ENCODE measurements at regions not wholly inside any gene's neighbourhood (a gene's known extent, or its start where the extent isn't known, plus 50 kb on each side); places are given as distances from the start of the nearest gene placed in this dataset. TPM values are rescaled to one million over a fixed set of nuclear protein-coding genes. Genes with fewer than 3 reads are reported as not detected.
A peak's percentile ranks its signal among the peaks of the same experiment; 100 is the strongest.

DNA sequence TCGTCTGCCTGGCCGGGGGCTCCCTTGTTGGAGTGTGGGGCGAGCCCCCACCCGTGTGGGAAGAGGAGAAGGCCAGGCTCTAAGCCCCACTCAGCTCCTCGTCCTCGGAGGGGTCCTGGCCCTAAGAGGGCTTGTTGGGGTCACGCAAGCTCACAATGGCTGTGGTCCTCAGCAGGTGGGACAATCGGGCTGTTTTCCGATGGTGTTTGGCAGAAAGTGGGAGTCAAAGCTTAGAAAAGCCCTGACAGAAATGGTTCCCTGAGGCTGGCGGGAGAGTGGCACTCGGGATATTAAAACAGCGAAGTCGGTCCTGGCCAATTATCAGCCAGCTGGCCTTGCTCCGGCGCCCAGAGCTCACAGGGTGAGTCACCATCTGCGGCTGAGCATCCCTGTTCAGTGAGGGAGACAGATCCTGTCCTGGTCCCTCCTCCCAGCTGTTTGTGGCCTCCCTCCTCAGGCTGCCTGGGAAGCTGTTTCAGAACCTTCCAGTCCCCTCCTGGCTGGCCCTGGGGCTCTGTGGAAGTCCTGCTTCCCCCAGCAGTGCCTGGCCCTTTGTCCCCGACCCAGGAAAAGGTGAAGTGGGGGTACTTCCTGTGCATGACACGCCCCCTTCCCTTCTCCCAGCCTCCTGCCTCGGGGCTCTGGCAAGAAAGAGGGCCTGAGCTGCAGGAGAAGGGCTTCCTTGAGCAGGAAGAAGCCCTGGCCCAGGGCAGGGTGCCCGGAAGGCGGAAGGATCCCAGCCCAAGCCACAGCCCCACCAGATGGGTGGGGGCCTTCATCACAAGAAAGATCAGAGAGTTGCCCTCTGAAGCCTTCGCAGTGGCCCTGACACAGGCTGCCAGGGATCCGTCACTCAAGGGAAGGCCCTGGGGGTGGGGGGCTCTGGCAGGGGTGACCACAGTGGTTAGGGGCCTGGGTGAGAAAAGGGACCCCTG lies 53.6 kb upstream of the BHLHE23 start:
- Histone ChIP-seq H3K4me1 (ENCODE audit: control insufficient read depth, insufficient read depth, low read length) (no peaks in the 10 kb centered on the region), H3K9me3 (replicated peaks; ENCODE audit: low read length) (no peaks in the 10 kb centered on the region), H3K4me3 (ENCODE audit: low read length) (no peak overlapping the region), H3K9ac (ENCODE audit: low read depth, low read length) (no peak overlapping the region), H3K27me3 (ENCODE audit: control insufficient read depth, insufficient read depth, low read length) (peaks cover 28% of the 10 kb centered on the region), H3K4me2 (ENCODE audit: low read length) (no peak overlapping the region), H3K36me3 (ENCODE audit: insufficient read depth, low read length) (no peaks in the 10 kb centered on the region)

DNA sequence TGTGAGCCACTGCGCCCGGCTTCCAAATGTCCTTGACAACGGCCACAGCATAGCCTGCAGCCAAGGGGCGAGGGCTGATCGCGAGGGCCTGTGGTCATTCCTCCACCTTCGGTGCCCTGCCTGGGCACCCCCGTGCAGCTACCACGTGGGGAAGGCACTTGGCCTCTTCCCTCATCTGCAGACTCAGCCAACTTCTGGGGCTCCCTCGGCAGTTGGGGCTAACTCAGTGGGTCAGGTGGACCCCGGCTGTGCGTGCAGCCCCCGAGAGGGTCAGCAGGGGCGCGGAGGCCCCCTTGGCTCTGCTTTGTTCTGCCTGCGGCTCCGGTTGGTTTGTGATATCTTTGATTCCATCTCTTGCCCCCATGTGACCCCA lies 52.9 kb upstream of the BHLHE23 start:
- no peak overlapping the region for H3K9ac ChIP-seq (ENCODE audit: low read depth, low read length)
- no peaks in the 10 kb centered on the region for H3K4me1 ChIP-seq (ENCODE audit: control insufficient read depth, insufficient read depth, low read length)
- no peak overlapping the region for H3K4me3 ChIP-seq (ENCODE audit: low read length)
- no peaks in the 10 kb centered on the region for H3K36me3 ChIP-seq (ENCODE audit: insufficient read depth, low read length)
- no peak overlapping the region for H3K4me2 ChIP-seq (ENCODE audit: low read length)
- H3K9me3 ChIP-seq (replicated peaks; ENCODE audit: low read length): no peaks in the 10 kb centered on the region
- peaks cover 31% of the 10 kb centered on the region for H3K27me3 ChIP-seq (ENCODE audit: control insufficient read depth, insufficient read depth, low read length)

DNA sequence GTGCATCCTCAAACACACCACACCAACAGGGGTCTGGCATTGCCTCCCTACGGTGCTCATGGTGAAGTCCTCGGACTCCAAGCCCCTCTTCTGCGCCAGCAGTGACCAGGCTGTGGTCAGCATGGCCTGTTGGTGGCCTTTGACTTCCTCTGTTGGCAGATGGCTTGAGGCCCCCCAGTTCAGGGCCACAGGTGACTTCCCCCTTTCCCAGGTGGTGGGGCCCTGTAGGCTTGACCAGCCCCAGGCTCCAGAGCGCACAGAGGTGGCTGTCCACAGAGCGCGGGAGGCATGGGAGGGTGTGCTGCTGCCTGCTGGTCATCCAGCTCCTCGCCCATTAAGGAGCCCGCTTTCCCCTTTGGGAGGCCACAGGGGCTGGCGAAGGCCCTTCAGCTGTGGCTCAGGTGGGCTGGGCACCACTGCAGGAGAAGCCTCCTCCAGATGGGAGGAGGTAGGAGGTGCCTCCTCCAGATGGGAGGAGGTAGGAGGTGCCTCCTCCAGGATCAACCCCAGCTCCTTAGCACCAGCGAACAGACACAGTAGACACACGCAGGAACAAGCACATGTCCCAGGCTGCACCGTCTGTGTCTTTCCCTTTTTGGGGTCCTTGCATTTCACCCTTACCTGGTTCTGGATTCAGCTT lies 52.1 kb upstream of the BHLHE23 start:
- no peaks in the 10 kb centered on the region for H3K9me3 ChIP-seq (replicated peaks; ENCODE audit: low read length)
- H3K27me3 ChIP-seq (ENCODE audit: control insufficient read depth, insufficient read depth, low read length): peaks cover 28% of the 10 kb centered on the region
- no peaks in the 10 kb centered on the region for H3K36me3 ChIP-seq (ENCODE audit: insufficient read depth, low read length)
- no peak overlapping the region for H3K9ac ChIP-seq (ENCODE audit: low read depth, low read length)
- H3K4me3 ChIP-seq (ENCODE audit: low read length): no peak overlapping the region
- H3K4me1 ChIP-seq (ENCODE audit: control insufficient read depth, insufficient read depth, low read length): no peaks in the 10 kb centered on the region
- H3K4me2 ChIP-seq (ENCODE audit: low read length): no peak overlapping the region

DNA sequence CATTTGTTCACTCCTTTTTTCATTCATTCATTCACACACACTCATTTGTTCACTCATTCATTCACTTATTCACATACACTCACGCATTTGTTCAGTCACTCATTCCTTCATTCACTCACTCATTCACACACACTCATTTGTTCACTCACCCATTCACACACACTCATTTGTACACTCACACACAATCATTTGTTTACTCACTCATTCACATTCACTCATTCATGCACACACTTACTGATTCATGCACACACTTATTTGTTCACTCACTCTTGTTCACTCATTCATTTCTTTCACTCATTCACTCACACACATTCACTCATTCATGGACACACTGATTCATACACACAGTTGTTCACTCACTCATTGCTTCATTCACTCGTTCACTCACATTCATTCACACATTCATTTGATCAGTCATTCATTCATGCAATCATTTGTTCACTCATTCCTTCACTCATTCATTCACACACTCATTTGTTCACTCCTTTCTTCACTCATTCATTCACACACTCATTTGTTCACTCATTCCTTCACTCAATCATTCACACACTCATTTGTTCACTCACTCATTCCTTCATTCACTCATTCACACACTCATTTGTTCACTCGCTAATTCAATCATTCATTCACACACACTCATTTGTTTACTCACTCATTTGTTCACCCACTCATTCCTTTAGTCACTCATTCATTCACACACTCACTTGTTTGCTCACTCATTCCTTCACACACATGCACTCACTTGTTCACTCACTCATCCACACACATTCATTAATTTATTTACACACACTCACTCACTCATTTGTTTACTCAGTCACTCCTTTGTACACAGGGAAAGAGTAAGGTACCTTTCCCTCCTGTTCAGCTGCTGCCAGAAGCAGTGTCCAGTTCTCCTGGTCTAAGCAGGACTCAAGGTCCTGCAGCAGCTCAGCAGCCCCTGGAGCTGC lies 50.7 kb upstream of the BHLHE23 start:
- Histone ChIP-seq H3K9me3 (replicated peaks; ENCODE audit: low read length) (no peaks in the 10 kb centered on the region), H3K9ac (ENCODE audit: low read depth, low read length) (no peak overlapping the region), H3K4me1 (ENCODE audit: control insufficient read depth, insufficient read depth, low read length) (no peaks in the 10 kb centered on the region), H3K4me2 (ENCODE audit: low read length) (no peak overlapping the region), H3K36me3 (ENCODE audit: insufficient read depth, low read length) (no peaks in the 10 kb centered on the region), H3K4me3 (ENCODE audit: low read length) (no peak overlapping the region), H3K27me3 (ENCODE audit: control insufficient read depth, insufficient read depth, low read length) (peaks cover 41% of the 10 kb centered on the region)

DNA sequence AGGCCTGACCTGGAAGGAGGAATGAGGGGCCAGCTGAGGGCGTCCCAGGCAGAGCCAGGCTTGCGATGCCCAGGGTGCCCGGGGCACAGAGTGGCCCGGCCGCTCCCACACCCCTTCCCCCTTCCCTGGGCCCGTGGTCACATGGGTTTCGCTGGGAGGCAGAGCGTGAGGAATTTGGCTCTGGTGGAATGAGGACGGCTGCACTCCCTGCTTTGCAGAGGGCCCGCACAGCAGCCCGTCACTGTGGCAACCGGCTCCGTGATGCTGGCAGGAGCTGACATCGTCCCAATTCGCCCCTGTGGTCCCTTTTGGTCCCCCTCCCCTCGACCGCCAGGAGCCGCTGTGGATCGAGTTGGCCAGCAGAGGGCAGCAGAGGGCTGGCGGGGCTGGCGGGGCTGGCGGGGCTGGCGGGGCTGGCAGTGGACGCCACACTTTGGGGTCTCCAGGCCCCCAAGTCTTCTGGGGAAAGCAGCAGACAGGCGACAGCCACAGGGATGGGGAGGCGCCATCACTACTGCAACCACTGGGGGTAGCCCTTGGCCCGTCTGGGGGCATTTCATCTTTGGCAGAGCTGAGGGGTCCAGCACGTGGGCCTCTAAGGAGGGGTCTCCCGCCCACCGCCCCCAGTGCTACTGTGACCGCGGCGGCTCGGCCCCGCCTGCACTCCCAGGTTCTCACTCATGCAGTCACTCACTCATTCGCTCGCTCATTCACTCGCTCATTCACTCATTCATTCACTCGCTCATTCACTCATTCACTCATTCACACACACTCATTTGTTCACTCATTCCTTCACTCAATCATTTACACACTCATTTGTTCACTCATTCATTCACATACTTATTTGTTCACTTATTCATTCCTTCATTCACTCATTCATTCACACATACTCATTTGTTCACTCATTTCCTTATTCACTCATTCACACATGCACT lies 49.7 kb upstream of the BHLHE23 start:
- peaks cover 50% of the 10 kb centered on the region for H3K27me3 ChIP-seq (ENCODE audit: control insufficient read depth, insufficient read depth, low read length)
- peak overlapping the region; percentile 66 for H3K4me2 ChIP-seq (ENCODE audit: low read length)
- no peaks in the 10 kb centered on the region for H3K4me1 ChIP-seq (ENCODE audit: control insufficient read depth, insufficient read depth, low read length)
- no peaks in the 10 kb centered on the region for H3K9me3 ChIP-seq (replicated peaks; ENCODE audit: low read length)
- no peak overlapping the region for H3K9ac ChIP-seq (ENCODE audit: low read depth, low read length)
- H3K36me3 ChIP-seq (ENCODE audit: insufficient read depth, low read length): no peaks in the 10 kb centered on the region
- no peak overlapping the region for H3K4me3 ChIP-seq (ENCODE audit: low read length)

Small RNAs in the stretch of these regions (small RNA-seq; reads per million reads assigned to genes)
- not detected for gene RF00635

Data from skeletal muscle satellite cell (primary cell).